Right atrium auricular region (tissue), 2 donors: ENCODE measurements at regions not wholly inside any gene's neighbourhood (a gene's known extent, or its start where the extent isn't known, plus 50 kb on each side); places are given as distances from the start of the nearest gene placed in this dataset.

Experiments
- DNase-seq: peaks from one replicate; pipeline ENCODE4 v3.0.0-alpha.2; 2019; ENCODE audit warnings: low spot score
- H3K27ac ChIP-seq, 2 donors: fragments of 200-600 bp; sonication (generic); 1 replicate in 1 of 2; 2 replicates in 1 of 2; pipeline ENCODE4 v1.5.1; 2016 to 2019
- H3K27me3 ChIP-seq, 2 donors: fragments of 200-600 bp; sonication (generic); one replicate each; pipeline versions ENCODE4 v1.5.1 to v1.6.0; 2017 to 2019
- H3K36me3 ChIP-seq: fragments of 200-600 bp; sonication (generic); one replicate; pipeline ENCODE4 v1.5.1; 2016
- H3K4me1 ChIP-seq, 2 donors: fragments of 200-600 bp; sonication (generic); one replicate each; pipeline versions ENCODE4 v1.5.1 to v1.6.0; 2017 to 2019
- H3K4me3 ChIP-seq, 2 donors: fragments of 200-600 bp; sonication (generic); 1 replicate in 1 of 2; 2 replicates in 1 of 2; pipeline ENCODE4 v1.5.1; 2017 to 2019; ENCODE audit warnings: mild to moderate bottlenecking in 1 of 2, moderate library complexity in 1 of 2
- H3K9me3 ChIP-seq, 2 donors: fragments of 200-600 bp; sonication (generic); one replicate each; pipeline ENCODE4 v1.5.1; 2019
- TF ChIP-seq, protein P1 (sequence below), 2 donors: fragments of 200-600 bp; sonication (generic); IDR thresholded peaks; one replicate each; pipeline ENCODE4 v1.5.1; 2019; ENCODE audit warnings: antibody characterized with exemption in 2 of 2

DNA sequence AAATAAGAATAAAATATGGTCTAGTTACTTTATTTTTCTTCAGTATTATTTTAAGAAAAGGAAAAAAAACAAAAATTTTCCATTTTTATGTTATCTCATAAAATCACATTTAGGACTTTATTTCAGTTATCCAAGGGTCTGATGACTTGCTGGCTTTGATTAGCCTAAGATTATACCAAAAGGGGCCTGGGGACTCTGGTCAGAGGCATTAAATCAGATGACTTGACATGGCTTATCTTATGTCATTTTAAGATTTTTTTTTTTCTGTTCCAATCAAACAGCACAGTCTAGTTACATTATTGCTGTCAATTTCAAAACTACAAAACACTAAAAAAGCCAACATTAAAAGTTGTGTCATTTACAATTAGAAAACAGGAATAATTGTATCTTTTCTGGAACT lies 725.4 kb upstream of the NR2F2 start:
- H3K27me3 ChIP-seq: no peaks in the 10 kb centered on the region
- H3K4me3 ChIP-seq: no peak overlapping the region
- H3K9me3 ChIP-seq: no peaks in the 10 kb centered on the region
- H3K27ac ChIP-seq: peak overlapping the region in 1 of 2 donors; percentile 18
- no peak for DNase-seq
- TF ChIP-seq, protein P1, sequence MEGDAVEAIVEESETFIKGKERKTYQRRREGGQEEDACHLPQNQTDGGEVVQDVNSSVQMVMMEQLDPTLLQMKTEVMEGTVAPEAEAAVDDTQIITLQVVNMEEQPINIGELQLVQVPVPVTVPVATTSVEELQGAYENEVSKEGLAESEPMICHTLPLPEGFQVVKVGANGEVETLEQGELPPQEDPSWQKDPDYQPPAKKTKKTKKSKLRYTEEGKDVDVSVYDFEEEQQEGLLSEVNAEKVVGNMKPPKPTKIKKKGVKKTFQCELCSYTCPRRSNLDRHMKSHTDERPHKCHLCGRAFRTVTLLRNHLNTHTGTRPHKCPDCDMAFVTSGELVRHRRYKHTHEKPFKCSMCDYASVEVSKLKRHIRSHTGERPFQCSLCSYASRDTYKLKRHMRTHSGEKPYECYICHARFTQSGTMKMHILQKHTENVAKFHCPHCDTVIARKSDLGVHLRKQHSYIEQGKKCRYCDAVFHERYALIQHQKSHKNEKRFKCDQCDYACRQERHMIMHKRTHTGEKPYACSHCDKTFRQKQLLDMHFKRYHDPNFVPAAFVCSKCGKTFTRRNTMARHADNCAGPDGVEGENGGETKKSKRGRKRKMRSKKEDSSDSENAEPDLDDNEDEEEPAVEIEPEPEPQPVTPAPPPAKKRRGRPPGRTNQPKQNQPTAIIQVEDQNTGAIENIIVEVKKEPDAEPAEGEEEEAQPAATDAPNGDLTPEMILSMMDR (IDR thresholded peaks at IDR 0.05): no peak
- no peaks in the 10 kb centered on the region for H3K36me3 ChIP-seq
- H3K4me1 ChIP-seq: peaks cover 0 to 12% of the 10 kb centered on the region in 2 donors

DNA sequence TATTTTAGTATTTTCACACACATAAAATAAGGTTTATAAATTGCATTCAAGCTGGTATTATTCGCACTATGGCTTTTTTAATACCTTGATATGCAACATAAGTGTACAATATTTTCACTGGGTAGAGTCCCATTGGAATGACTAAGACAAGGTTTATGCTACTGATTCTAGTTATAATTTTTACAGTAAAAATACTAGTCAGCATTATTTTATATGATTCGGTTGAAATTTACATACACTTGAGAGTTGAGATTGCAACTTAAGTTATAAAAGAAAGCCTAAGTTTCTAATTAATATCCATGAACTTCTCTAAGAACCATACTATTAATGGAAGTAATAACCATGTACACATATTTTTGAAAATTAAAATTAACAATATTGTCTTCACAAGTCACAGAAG lies 723.9 kb upstream of the NR2F2 start:
- H3K4me1 ChIP-seq: peaks cover 0 to 12% of the 10 kb centered on the region in 2 donors
- H3K27ac ChIP-seq: no peak overlapping the region
- H3K4me3 ChIP-seq: no peak overlapping the region
- no peaks in the 10 kb centered on the region for H3K36me3 ChIP-seq
- H3K27me3 ChIP-seq: no peaks in the 10 kb centered on the region
- TF ChIP-seq, protein P1 (IDR thresholded peaks at IDR 0.05): no peak
- no peaks in the 10 kb centered on the region for H3K9me3 ChIP-seq
- DNase-seq: no peak

DNA sequence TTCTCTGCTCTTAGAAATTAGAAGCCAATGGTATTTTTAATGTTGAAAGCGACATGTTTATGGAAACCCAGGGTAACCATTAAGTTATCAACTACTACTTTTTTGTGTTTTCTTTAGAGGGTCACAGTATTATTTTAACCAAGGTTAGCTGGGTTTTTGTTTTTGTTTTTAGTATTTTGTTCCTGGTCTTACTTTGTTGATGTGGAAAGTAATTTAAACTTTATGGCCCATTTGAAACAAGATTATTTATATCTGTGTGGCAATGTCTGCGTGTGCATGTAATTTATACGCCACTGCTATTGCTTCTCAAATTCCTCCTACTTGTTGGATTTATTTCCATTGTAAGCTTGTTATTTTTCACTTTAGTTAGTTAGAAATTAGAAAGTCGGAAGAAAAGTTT lies 722.1 kb upstream of the NR2F2 start:
- Histone ChIP-seq H3K27ac (no peak overlapping the region), H3K4me3 (no peak overlapping the region), H3K9me3 (no peaks in the 10 kb centered on the region), H3K4me1 (peaks cover 0 to 12% of the 10 kb centered on the region in 2 donors), H3K27me3 (no peaks in the 10 kb centered on the region), H3K36me3 (no peaks in the 10 kb centered on the region)
- TF ChIP-seq, protein P1 (IDR thresholded peaks at IDR 0.05): no peak
- no peak for DNase-seq

- Histone ChIP-seq H3K9me3 (no peaks in the 10 kb centered on the region), H3K27ac (no peak overlapping the region), H3K36me3 (no peaks in the 10 kb centered on the region), H3K27me3 (no peaks in the 10 kb centered on the region), H3K4me1 (peaks cover 0 to 7% of the 10 kb centered on the region in 2 donors), H3K4me3 (no peak overlapping the region)
- DNase-seq: no peak
- TF ChIP-seq, protein P1 (IDR thresholded peaks at IDR 0.05): no peak
Observed at GRCh38 chr15:95609096-95609495, 721.4 kb upstream of the NR2F2 start.

- H3K4me3 ChIP-seq: no peak overlapping the region
- H3K36me3 ChIP-seq: no peaks in the 10 kb centered on the region
- H3K27ac ChIP-seq: no peak overlapping the region
- H3K4me1 ChIP-seq: no peaks in the 10 kb centered on the region
- TF ChIP-seq, protein P1 (IDR thresholded peaks at IDR 0.05): no peak
- H3K9me3 ChIP-seq: no peaks in the 10 kb centered on the region
- DNase-seq: no peak
- no peaks in the 10 kb centered on the region for H3K27me3 ChIP-seq
Observed at GRCh38 chr15:95610945-95611344, 719.6 kb upstream of the NR2F2 start.

DNA sequence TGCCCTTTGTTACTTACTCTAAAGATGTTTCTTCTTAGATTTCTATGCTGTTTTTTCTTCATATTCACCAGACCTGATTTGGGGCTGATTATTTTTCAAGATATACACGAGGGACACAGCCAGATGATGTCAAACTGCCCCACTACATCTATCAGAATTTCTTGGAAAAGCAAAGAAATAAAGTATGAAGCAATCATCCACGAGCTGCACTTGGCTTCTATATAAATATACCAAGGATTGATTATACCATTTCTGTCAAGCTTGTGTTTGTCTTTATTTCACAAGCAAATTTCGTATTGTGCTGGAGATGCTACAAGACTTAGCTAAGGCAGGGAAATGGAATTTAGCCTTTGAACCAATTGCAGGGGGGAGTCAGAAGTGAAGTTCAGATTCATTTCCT lies 715.1 kb upstream of the NR2F2 start:
- H3K27me3 ChIP-seq: no peaks in the 10 kb centered on the region
- TF ChIP-seq, protein P1 (IDR thresholded peaks at IDR 0.05): no peak
- H3K4me3 ChIP-seq: no peak overlapping the region
- no peak for DNase-seq
- no peaks in the 10 kb centered on the region for H3K36me3 ChIP-seq
- no peak overlapping the region for H3K27ac ChIP-seq
- no peaks in the 10 kb centered on the region for H3K4me1 ChIP-seq
- no peaks in the 10 kb centered on the region for H3K9me3 ChIP-seq
